ENCODE measurements at regions not wholly inside any gene's neighbourhood (a gene's known extent, or its start where the extent isn't known, plus 50 kb on each side); places are given as distances from the start of the nearest gene placed in this dataset.

DNA sequence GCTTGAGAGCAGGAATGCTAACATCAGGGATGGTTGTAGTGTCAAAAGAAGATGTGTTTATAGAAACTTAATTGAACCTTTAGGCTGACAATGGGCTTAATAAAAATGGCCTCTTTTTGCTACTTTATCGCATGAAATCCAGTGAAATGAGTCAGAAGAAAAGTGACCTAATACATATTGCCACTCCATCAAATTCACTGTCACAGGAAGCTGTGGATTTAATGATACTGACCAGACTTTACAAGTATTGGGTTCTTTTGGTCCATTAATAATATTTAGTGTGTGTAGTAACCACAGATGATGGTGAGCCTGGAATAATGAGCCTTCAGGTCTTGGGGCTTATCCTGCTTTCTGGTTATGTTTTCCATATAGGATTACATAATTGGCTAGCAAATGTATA lies 231.8 kb upstream of the GMDS start:
- DNase-seq (no peak), FAIRE-seq (no peak)
- Histone ChIP-seq H3K9me3 (ENCODE audit: control insufficient read depth in 2 of 3, insufficient read depth in 1 of 3, low read length in 3 of 3) (peaks cover 0 to 1% (median 0%) of the 10 kb centered on the region in 3 donors), H3K27ac (ENCODE audit: low read depth in 2 of 2, low read length in 2 of 2) (no peak overlapping the region), H3K4me3 (ENCODE audit: low read length in 3 of 3) (no peak overlapping the region), H3K36me3 (ENCODE audit: control insufficient read depth in 2 of 3, insufficient read depth in 3 of 3, low read length in 3 of 3) (no peaks in the 10 kb centered on the region), H3K9ac (ENCODE audit: low read length in 3 of 3) (no peak overlapping the region), H3K4me1 (ENCODE audit: control insufficient read depth in 2 of 3, insufficient read depth in 2 of 3, low read depth in 1 of 3, low read length in 3 of 3) (peaks cover 0 to 6% (median 0%) of the 10 kb centered on the region in 3 donors), H3K27me3 (ENCODE audit: control insufficient read depth, insufficient read depth, low read length) (no peaks in the 10 kb centered on the region)
- intact Hi-C loops (cut with DNase I), result no loop called here
- no peak for TF ChIP-seq CTCF (IDR thresholded peaks at IDR 0.05; ENCODE audit: borderline replicate concordance, extremely low read depth, insufficient read depth)

GRCh38 chr6:2476376-2476775 lies 231.0 kb upstream of the GMDS start:
- Histone ChIP-seq H3K9ac (ENCODE audit: low read length in 3 of 3) (no peak overlapping the region), H3K27ac (ENCODE audit: low read depth in 2 of 2, low read length in 2 of 2) (no peak overlapping the region), H3K4me1 (ENCODE audit: control insufficient read depth in 2 of 3, insufficient read depth in 2 of 3, low read depth in 1 of 3, low read length in 3 of 3) (peaks cover 0 to 6% (median 0%) of the 10 kb centered on the region in 3 donors), H3K4me3 (ENCODE audit: low read length in 3 of 3) (no peak overlapping the region), H3K36me3 (ENCODE audit: control insufficient read depth in 2 of 3, insufficient read depth in 3 of 3, low read length in 3 of 3) (no peaks in the 10 kb centered on the region), H3K9me3 (ENCODE audit: control insufficient read depth in 2 of 3, insufficient read depth in 1 of 3, low read length in 3 of 3) (no peaks in the 10 kb centered on the region), H3K27me3 (ENCODE audit: control insufficient read depth, insufficient read depth, low read length) (no peaks in the 10 kb centered on the region)
- FAIRE-seq (no peak), DNase-seq (no peak)
- intact Hi-C loops (cut with DNase I), result no loop called here
- TF ChIP-seq CTCF (IDR thresholded peaks at IDR 0.05; ENCODE audit: borderline replicate concordance, extremely low read depth, insufficient read depth), result no peak

GRCh38 chr6:2471472-2471871 lies 226.1 kb upstream of the GMDS start:
- no peak for FAIRE-seq
- no peak for TF ChIP-seq CTCF (IDR thresholded peaks at IDR 0.05; ENCODE audit: borderline replicate concordance, extremely low read depth, insufficient read depth)
- Histone ChIP-seq H3K36me3 (ENCODE audit: control insufficient read depth in 2 of 3, insufficient read depth in 3 of 3, low read length in 3 of 3) (no peaks in the 10 kb centered on the region), H3K27me3 (ENCODE audit: control insufficient read depth, insufficient read depth, low read length) (no peaks in the 10 kb centered on the region), H3K9me3 (ENCODE audit: control insufficient read depth in 2 of 3, insufficient read depth in 1 of 3, low read length in 3 of 3) (no peaks in the 10 kb centered on the region), H3K4me3 (ENCODE audit: low read length in 3 of 3) (no peak overlapping the region), H3K27ac (ENCODE audit: low read depth in 2 of 2, low read length in 2 of 2) (no peak overlapping the region), H3K4me1 (ENCODE audit: control insufficient read depth in 2 of 3, insufficient read depth in 2 of 3, low read depth in 1 of 3, low read length in 3 of 3) (peaks cover 0 to 4% (median 0%) of the 10 kb centered on the region in 3 donors), H3K9ac (ENCODE audit: low read length in 3 of 3) (no peak overlapping the region)
- intact Hi-C loops (cut with DNase I), result no loop called here
- DNase-seq, result peak in 1 of 5 donors; percentile 25

DNA sequence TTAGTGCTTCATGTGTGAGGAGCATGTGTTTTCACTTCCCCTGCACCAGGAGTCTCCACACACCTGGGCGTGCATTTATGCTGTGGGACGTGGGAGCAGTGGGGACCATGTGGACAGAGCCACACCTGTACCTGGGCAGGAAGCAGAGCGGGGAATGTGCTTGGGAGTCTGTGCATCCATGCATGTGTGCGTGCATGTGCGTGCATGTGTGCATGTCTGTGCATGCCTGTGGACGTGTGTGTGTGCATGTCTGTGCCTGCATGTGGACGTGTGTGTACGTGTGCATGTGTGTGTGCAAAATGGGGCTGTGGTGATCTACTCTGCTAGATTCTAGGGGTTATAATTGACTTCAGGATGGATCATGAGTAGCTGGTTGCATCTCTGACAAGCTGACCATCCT lies 224.0 kb upstream of the GMDS start:
- no peak overlapping the region for H3K27ac ChIP-seq (ENCODE audit: low read depth in 2 of 2, low read length in 2 of 2)
- intact Hi-C loops (cut with DNase I), result no loop called here
- H3K27me3 ChIP-seq (ENCODE audit: control insufficient read depth, insufficient read depth, low read length), result no peaks in the 10 kb centered on the region
- H3K36me3 ChIP-seq (ENCODE audit: control insufficient read depth in 2 of 3, insufficient read depth in 3 of 3, low read length in 3 of 3), result no peaks in the 10 kb centered on the region
- peaks cover 0 to 4% (median 0%) of the 10 kb centered on the region in 3 donors for H3K4me1 ChIP-seq (ENCODE audit: control insufficient read depth in 2 of 3, insufficient read depth in 2 of 3, low read depth in 1 of 3, low read length in 3 of 3)
- no peak overlapping the region for H3K4me3 ChIP-seq (ENCODE audit: low read length in 3 of 3)
- H3K9ac ChIP-seq (ENCODE audit: low read length in 3 of 3), result no peak overlapping the region
- H3K9me3 ChIP-seq (ENCODE audit: control insufficient read depth in 2 of 3, insufficient read depth in 1 of 3, low read length in 3 of 3), result no peaks in the 10 kb centered on the region
- FAIRE-seq (no peak), DNase-seq (peak in 1 of 5 donors; percentile 39)
- no peak for TF ChIP-seq CTCF (IDR thresholded peaks at IDR 0.05; ENCODE audit: borderline replicate concordance, extremely low read depth, insufficient read depth)

Measured in kidney (tissue), 13 donors.